ENCODE measurements at regions not wholly inside any gene's neighbourhood (a gene's known extent, or its start where the extent isn't known, plus 50 kb on each side); places are given as distances from the start of the nearest gene placed in this dataset.

DNA sequence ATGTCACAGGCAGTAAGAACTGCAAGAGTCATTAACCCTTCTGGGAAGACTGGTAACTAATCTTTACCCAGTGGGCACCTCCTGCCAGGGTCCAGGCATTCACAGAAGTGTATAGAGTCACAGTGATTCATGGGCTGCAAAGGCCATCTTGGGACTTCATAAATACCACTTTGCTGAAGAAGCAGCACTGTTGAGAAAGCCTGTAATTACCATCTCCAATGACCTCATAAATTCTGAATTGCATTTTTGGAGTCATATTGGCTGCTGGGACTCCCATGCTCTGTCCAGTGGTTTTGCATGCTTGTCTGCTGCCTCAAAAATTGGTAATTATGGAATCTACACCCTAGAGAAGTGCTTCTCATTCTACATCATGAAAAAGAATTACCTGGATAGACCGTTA lies 837.2 kb downstream of the NTRK3 start:
- TF ChIP-seq GATA2 (IDR thresholded peaks at IDR 0.05; ENCODE audit: low read depth, low read length) (no peak), GATA3 (IDR thresholded peaks at IDR 0.05; ENCODE audit: low read depth, low read length) (no peak)

Data from SH-SY5Y (cell line).